GM12872 (cell line): ENCODE measurements at regions not wholly inside any gene's neighbourhood (a gene's known extent, or its start where the extent isn't known, plus 50 kb on each side); places are given as distances from the start of the nearest gene placed in this dataset.

Experiments used
- TF ChIP-seq, protein P1 (sequence below): IDR thresholded peaks from 3 replicates; pipeline ENCODE4 v1.5.1; 2011; ENCODE audit warnings: low read depth, mild to moderate bottlenecking, low read length, moderate library complexity; ENCODE audit not compliant: insufficient read depth

DNA sequence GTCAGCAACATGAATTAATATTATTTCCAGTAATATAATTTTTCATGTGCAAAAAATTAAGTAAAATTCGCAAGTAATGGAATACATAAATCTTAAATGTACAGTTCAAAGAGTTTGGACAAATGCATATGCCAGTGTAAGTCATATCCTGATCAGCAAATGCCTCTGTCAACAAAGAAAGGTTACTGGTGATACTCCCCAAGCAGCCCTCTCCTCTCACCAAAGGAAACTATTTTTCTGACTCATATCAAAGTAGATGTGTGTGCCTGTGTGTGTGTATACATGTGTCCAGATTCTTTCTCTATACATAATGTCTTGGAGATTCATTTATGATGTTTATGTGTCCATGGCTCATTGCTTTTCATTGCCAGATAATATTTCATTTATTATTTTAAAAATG, 1035.0 kb downstream of the SLC16A7 start:
- TF ChIP-seq, protein P1, sequence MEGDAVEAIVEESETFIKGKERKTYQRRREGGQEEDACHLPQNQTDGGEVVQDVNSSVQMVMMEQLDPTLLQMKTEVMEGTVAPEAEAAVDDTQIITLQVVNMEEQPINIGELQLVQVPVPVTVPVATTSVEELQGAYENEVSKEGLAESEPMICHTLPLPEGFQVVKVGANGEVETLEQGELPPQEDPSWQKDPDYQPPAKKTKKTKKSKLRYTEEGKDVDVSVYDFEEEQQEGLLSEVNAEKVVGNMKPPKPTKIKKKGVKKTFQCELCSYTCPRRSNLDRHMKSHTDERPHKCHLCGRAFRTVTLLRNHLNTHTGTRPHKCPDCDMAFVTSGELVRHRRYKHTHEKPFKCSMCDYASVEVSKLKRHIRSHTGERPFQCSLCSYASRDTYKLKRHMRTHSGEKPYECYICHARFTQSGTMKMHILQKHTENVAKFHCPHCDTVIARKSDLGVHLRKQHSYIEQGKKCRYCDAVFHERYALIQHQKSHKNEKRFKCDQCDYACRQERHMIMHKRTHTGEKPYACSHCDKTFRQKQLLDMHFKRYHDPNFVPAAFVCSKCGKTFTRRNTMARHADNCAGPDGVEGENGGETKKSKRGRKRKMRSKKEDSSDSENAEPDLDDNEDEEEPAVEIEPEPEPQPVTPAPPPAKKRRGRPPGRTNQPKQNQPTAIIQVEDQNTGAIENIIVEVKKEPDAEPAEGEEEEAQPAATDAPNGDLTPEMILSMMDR = no peak

DNA sequence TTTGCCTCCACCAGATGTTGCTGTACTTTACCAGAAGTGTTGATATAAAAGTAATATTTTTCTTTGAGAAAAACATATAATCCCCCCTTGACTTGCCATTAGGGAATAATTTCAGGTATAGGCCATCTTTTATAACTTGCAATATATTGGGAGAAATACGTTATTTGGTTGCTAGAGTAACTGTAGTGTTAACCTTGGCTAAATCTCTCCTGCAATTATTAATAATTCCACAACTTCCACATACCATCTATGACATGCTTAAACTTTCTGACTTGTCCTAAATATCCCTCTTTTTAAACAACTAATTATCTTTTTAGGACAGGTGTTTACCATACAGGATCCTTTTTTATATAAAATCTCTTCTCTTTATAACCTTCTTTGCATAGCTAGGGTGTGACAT, 1048.2 kb downstream of the SLC16A7 start:
- TF ChIP-seq, protein P1 = no peak

DNA sequence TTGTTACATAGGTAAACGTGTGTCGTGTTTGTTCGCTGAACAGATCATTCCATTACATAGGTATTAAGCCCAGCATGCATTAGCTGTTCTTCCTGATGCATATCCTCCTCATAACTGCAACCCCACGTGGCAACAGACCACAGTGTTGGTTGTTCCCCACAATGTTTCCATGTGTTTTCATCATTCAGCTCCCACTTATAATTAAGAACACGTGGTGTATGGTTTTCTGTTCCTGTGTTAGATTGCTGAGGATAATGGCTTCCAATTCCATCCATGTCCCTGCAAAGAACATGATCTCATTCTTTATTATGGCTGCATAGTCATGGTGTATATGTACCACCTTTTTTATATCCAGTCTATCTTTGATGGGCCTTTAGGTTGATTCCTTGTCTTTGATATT, 1071.1 kb downstream of the SLC16A7 start:
- TF ChIP-seq, protein P1 = no peak

DNA sequence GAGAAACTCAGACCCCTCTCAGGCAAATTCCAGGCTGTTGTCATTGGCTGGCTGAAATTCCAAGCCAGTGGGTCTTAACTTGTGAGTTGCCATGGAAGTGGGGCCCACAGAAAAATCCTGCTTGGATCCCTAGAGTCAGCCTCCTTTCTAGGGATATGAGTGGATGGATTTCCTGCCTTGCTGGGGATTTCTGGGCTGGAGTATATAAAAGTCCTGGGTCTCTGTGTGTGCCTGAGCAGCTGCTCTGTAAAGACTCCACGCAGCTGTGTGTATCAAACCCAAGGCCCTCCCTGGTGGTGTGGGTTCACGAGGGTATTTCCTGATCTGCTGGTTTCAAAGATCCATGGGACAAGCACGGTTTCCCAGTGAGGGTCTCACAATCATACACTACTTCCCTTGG, 1077.1 kb downstream of the SLC16A7 start:
- TF ChIP-seq, protein P1 = no peak

GRCh38 chr12:60684988-60685655, 1089.3 kb downstream of the SLC16A7 start:
- TF ChIP-seq, protein P1 = no peak

DNA sequence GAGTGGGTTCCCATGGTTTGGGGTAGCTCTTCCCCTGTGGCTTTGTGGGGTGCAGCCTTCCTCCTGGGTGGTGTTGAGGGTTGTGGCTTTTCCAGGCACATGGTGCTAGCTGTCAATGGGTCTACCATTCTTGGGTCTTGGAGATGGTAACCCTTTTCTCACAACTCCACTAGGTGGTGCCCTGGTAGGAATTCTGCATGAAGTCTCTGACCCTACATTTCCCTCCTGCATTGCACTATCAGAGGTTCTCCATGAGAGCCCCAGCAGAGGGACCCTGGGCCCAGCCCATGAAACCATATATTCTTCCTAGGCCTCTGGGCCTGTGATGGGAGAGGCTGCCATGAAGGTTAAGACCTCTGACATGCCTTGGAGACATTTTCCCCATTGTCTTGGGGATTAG, 1093.3 kb downstream of the SLC16A7 start:
- TF ChIP-seq, protein P1 = no peak

- TF ChIP-seq, protein P1 = no peak
Observed at GRCh38 chr12:60693019-60693626, 1097.3 kb downstream of the SLC16A7 start.
